GM18519 (cell line): ENCODE measurements at regions not wholly inside any gene's neighbourhood (a gene's known extent, or its start where the extent isn't known, plus 50 kb on each side); places are given as distances from the start of the nearest gene placed in this dataset.
"Not testable (repeated sequence)": the region's sequence is repeated elsewhere in the genome, so short reads cannot be mapped to it uniquely, and the experiment has no call there.

Source experiments
- ATAC-seq: cut with Tn5 transposase; IDR thresholded peaks from one replicate; pipeline ENCODE4 v1.9.1; 2021; ENCODE audit warnings: mild to moderate bottlenecking, moderate library complexity; ENCODE audit not compliant: unreplicated experiment, low FRiP score

DNA sequence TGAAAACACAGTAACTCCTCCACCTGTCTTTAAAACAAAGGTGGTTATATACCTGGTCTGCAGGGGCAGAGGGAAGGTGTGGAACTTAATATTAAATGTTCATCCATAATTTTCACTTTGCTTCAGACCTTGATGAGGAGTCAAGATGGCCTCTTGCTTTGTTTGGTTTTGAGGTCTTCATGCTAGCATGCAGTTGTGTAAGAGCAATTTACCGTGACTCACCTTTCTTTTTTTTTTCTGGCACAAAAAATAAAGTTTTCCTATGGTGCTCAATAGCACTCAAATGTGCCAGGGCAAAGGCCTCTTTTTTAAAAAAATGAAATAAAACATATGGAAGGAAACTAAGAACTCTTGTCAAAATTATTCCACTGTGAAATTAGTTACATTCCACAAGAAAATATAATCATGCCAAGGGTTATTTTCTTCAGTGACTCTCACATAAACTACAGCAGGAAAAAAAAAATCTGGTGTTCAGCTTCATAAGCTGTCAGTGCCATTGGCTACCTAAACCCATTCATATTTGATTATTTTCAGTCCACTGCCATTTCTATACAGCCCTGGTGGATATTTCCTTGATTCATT lies 128.2 kb downstream of the SLC7A11 start:
- peak; percentile 6 for ATAC-seq

DNA sequence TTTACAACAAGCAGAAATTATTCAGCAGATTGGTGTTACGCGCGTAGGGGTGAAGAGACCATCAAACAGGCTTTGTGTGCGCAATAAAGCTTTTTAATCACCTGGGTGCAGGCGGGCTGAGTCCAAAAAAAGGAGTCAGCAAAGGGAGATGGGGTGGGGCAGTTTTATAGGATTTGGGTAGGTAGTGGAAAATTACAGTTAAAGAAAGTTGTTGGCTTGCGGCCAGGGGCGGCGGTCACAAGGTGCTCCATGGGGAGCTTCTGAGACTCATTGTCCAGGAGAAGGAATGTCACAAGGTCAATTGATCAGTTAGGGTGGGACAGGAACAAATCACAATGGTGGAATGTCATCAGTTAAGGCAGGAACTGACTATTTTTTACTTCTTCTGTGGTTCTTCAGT lies 129.3 kb downstream of the SLC7A11 start:
- ATAC-seq: not testable (repeated sequence)

DNA sequence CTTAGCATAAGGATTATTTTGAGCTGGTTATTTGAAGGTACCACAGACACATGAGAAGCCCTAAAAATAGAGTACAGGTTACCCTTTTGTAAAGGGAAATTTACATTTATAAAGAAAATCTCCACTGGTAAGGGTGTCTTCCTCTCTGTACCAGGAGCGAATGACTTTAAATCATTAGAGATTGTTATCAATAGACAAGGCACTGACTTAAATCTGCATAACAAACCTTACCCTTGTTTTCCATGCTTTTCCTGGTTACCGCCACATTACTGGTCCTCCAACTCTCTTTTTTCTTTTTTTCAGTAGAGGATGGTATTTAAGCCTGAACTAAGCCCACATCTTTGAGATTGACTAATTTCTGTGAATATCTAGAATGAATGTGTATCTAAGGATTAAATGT lies 129.8 kb downstream of the SLC7A11 start:
- no peak for ATAC-seq

DNA sequence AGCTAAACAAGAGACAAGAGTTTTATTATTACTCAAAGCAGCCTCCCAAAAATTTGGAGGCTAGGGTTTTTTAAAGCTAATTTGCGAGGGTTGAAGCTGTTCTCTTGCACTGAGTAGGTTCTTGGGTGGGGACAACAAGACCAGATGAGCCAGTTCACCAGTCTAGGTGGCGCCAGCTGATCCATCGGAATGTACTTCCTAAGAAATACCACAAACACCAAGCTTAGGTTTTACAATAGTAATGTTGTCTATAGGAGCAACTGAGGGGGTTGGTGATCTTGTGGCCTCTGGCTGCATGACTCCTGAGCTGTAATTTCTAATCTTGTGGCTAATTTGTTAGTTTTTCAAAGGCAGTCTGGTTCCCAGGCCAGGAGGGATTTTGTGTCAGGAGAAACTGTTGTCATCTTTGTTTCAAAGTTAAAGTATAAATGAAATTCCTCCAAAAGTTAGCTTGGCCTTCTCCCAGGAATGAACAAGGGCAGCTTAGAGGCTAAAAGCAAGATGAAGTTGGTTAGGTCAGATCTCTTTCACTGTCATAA lies 130.6 kb downstream of the SLC7A11 start:
- ATAC-seq: no peak

DNA sequence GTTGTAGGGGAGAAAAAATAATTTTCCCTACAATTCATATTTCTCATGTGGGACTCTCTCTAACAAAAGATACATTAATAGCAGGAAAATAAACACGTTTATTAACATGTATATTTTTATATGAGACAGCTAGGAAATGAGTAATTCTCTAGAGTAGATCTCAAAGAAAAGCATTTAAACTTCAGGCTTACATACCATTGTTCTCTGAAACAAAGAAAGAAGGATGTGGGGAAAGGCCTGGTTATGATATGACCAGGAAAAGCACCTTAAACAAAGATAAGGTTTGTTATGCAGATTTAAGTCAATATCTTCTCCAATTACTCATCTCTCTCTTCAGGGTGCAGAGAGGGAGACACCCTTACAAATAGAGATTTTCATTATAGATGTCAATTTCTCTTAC lies 131.3 kb downstream of the SLC7A11 start:
- ATAC-seq: no peak

DNA sequence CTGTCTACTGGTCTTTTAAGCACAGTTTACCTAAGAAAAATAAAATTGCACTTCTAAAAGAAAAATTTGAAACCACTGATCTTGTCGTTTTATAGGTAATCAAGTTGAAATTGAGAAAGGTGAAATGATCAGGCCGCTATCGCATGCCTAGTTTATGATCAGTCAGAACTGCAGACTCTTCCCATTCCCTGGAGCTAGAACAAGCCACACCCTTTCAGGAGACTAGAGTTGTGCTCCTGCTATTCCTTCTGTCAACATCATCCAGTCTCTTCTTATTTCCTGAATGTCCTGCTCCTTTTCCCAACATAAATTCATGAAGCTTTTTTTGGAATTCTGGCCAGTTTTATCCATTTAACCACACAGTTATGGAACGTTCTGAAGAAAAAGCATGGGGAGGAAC lies 135.1 kb downstream of the SLC7A11 start:
- no peak for ATAC-seq

DNA sequence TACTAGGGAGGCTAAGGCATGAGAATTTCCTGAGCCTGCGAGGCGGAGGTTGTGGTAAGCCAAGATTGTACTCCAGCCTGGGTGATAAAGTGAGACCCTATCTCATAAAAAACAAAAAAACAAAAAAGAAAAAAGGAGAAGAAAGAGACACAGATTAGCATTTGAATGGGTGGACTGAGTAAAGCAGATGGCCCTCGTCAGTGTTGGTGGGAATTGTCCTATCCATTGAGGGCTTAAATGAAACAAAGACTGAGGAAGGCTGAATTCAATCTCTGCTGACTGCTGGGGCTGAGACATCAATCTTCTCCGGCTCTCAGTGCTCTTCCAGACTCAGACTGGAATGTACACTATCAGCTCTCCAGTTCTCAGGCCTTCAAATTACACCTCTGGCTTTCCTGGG lies 136.8 kb downstream of the SLC7A11 start:
- no peak for ATAC-seq

DNA sequence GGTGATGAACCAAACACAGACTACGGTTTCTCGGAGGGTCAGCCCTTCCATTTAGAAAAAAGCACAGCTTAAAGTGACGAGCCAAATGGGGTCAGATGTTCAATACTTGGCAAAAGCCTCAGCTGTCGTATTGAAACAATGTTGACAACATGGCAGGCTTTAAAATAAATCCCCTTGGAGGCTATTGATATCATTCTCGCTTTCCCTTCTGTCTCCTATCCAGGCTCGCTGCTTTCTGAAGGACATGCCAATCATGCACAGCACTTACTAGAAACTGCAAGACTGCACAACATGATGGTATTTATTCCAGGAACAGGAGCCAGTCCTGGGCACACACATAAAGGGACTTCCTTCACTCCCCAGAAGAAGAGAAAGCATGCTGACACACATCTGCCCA lies 137.9 kb downstream of the SLC7A11 start:
- ATAC-seq: no peak

DNA sequence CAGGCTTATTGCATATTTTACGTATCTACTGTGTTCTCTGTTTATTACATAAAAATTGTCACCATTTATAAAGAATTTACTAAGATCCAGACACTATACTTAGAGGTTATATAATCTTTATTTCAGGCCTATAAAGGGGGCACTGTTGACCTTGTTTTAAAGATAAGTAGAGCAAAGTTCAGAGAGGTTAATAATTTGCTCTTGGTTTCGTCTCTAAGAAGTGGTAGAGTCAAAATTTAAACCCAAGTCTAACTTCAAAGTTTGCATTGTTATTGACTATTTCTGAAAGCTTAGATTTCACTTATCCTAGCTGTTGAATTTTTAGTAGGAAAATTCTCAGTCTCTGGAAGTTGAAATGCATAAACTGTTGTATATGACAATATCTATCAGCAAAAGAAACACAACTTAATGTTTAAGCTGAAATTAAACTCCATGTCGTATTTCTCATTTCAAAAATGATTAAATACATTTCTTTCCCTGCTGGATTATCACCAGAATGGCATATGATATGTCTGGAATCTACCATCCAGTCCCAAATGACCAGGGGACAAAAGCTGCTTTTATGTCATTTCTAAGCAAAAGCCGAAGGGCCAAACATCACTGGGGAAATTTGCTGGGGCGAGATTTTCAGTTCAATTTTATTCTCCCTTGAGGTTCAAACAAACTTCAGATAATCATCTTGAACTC lies 138.4 kb downstream of the SLC7A11 start:
- ATAC-seq: no peak

DNA sequence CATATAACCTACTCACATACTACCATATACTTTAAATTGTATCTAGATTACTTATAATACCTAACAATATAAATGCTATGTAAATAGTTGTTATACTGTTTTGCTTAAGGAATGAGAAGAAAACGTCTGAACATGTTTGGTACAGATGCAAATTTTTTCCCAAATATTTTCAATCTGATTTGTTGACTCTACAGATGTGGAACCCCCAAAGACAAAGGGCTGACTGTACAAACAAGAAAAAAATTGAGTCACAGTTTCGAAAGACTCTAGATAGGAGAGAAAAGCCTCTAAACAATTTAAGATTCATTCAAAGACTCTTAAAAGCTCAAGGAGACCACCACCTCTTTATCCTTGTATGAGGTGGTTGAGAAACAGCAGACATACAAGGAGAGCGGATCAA lies 142.8 kb downstream of the SLC7A11 start:
- ATAC-seq: no peak

DNA sequence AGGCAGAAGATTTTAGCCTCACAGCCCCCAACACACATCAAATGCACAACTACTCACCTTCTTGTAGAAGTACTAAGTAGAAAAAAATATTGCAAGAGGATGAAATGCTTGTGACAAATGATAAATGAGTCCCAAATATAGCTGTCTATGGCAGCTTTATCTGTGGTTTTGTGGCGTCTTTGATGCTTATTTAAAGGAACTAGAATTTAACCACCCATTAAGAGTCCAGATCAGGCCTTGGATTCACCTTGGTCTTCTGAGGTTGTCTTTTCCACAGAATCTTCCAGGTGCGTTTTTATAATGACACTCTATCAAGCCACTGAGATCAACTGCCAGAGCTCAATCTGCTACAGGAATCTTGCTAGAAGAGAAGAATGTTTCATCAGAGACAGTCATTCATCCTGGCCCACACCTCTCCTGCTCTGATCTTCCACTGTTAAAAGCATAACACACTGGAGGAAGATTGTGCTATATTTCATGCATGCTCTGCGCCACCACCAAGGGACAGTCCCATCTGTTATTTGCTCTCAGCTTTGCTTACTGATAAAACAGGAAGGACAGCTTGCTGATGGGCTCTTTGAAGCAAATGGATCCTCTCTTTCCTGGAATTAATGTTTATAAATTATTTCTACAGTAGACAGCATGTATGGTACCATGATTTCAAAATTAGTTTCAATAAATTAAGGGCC lies 144.1 kb downstream of the SLC7A11 start:
- no peak for ATAC-seq

DNA sequence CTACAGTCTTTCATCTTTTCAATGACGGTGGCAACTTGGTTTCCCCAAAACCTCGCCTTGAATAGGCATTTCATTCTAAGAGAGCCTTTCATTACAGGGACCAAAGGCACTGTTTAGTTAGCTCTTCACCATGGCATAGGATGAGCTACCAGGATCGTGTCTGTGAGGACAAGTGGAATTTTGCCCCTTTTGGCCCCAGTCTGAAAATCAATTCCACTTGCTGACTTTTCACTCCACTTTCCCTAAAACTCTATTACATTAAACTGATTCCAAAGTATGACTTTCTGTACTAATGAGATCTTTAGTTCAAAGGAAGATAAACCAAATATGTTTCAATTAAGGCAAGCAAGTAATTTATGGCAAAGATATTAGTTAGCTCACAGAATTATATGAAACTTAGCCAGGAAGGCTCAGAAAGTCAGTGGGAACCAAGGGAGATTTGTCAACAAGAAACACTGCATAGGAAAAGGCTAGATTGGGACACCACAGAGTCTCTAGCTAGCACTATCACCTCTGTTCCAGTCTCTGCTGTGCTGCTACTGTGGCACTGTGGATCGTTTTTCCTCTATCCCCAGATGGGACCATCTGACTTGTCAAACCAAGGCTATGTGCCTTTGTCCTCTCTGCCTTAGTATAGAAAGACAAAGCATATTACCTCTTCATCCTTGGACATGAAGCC lies 145.6 kb downstream of the SLC7A11 start:
- ATAC-seq: no peak

DNA sequence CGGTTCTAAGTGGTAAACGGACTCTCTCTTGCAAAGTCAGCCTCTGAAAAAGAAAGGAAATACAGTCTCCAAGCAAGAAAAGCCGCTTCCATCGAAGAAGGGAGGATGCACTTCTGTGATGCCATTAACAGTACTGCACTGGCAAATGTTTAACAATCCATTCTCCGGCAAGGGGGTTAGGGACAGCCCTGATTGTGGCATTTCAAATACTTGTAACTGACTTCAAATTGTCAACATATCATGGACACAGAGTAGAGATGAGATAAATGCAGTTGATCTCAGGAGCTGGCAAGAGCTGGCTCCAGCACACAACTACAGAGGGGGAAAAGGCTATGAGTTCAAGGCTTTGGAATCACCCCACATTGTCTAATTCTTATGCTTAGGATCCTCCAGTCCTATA lies 146.8 kb downstream of the SLC7A11 start:
- no peak for ATAC-seq

DNA sequence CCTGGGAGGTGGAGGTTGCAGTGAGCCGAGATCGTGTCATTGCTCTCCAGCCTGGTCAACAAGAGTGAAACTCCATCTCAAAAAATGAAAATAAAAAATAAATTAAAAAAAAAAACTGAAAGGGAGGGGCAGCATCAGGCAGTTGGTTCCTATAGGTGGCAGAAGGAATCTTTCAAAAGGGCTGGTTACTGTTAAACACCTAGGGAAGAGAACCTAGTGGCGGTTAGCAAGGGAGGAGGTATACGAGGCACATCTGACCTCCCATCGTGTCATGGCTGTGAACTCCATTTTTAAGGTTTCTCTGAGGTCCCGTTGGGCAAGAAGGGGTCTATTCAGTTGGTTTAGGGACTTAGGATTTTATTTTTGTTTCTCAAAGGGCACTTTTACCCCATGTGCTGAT lies 150.1 kb downstream of the SLC7A11 start:
- no peak for ATAC-seq

DNA sequence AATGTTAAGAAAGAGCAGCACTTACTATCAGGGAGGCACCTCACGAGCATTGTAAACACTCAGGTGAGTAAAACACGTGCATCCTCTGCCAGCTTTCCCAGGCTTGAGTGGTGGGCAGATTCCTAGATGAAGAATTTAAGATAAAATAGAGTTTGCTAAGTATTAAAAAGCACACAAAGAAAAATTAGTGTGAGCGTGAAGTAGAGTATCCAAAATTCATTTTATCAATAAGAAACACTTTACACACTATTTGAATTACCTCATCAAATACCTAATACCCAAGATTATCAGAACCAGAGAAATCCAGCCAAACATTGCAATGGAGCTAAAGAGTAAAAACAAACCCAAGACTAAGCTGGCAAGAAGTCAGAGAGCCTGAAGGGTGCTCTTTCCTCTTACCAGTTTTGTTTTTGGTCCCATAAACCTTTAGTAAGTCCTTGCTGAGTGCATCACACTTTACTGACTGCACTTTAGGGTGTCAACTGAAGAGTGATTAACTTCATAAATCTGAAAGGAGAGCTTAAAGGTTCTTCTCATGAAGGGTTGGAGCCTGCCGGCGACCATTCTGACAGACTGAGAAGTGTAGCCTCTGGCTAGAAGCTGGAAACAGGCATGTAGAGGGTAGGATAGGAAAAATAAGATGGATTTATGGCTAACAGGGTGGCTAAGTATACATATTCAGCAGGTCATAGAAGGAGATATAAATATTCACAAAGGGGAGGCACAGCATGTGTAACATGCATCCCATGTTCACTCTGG lies 151.1 kb downstream of the SLC7A11 start:
- no peak for ATAC-seq

DNA sequence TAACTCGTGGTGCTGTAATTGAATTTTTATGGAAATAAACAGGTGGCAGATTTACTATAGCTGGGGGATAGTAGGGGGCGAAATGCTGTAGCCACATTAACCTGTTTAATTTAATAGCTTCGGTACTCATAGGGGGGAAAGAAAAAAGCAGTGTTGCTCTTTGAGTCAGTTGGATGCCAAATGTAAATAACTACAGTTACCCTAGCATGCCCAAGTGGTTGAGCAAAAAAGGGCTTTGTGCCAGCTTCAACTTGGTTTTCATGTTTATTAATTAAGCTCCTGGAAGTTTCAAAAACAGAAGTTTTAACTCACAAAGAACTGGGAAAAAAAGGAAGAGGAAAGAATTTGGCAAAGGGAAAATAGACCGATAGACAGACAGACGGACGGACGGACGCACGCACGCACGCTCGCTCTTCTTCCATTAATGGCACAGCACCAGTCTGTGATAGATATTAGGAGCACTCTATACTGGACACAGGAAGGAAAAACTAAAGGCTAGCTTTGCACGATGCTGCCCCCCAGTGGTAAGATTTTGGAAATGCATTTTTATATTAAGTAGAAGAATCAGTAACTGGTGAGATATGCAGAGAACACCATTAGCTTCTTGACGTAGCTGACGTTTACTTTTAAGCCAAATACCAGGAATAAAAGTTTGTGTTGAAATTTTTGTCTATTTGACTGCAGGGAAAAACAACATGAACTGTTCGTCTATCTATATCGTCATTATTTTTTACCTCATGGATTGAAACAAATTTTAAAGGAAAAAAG lies 151.8 kb downstream of the SLC7A11 start:
- ATAC-seq: peak; percentile 89

DNA sequence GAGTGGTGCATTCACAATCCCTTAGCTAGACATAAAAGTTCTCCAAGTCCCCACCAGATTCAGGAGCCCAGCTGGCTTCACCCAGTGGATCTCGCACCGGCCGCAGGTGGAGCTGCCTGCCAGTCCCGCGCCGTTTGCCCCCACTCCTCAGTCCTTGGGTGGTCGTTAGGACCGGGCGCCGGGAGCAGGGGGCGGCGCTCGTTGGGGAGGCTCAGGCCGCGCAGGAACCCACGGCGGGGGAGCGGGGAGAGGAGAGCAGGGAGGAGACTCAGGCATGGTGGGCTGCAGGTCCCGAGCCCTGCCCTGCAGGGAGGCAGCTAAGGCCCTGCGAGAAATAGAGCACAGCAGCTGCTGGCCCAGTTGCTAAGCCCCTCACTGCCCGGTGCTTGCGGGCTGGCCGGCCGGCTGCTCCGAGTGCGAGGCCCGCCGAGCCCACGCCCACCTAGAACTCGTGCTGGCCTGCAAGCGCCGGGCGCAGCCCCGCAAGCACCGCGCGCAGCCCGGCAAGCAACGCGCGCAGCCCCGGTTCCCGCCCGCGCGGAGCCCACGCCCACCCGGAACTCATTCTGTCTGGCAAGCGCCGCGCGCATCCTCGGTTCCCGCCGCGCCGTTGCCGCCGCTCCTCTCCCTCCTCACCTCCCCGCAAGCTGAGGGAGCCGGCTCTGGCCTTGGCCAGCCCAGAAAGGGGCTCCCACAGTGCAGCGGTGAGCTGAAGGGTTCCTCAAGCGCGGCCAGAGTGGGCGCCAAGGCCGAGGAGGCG lies 153.5 kb downstream of the SLC7A11 start:
- no peak for ATAC-seq

DNA sequence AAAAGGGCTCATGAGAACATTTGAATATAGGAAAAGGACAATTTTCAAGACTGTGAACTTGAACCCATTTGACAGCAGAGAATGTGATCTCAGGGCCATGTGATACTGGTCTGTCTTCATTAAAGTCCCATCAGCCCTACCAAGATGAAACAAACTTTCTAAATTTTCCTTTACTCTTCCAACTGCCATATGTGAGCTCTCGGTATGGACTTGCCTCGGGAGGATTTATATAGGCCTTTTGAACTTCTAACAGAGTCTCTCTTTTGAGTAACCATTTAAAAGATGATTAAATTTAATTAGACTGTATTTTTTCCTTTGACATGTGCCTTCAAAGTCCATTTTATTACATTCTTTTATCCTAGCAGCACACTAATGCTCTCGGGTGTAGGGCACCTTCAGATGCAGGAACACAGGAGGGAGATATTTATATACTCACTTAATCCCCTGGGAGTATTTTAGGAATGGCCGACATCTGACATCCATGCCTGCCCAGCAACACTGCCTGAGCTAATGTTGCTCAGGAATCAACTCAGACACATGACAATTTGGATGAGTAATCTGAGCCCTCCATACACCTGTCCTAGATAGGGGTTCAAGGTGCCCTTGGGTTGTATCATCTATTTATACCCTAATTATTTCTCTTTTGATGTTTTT lies 155.0 kb downstream of the SLC7A11 start:
- no peak for ATAC-seq
